GM12878 (cell line): ENCODE measurements at regions not wholly inside any gene's neighbourhood (a gene's known extent, or its start where the extent isn't known, plus 50 kb on each side); places are given as distances from the start of the nearest gene placed in this dataset.

Experiments used
- ATAC-seq: fragments of 200-7000 bp; cut with Tn5 transposase; 3 replicates; pipeline ENCODE4 v1.9.1; 2020; ENCODE audit warnings: mild to moderate bottlenecking, moderate library complexity
- BruUV-seq: library from RNA; stranded (reverse); fragments of 400-500 nt; replicated peaks from 2 replicates; lab custom pipeline; 2021; lab: Mats Ljungman, UMichigan
- CTCF ChIA-PET: fragments of 300-600 bp; sonication (Branson Sonifier 250); formaldehyde crosslinking; extraction: SDS; loops from one replicate; lab custom pipeline; 2021; ENCODE audit warnings: inconsistent platforms; lab: Yijun Ruan, JAX
- POLR2A ChIA-PET: fragments of 350-600 bp; formaldehyde crosslinking; extraction: SDS; loops from one replicate; lab custom pipeline; 2021; ENCODE audit warnings: inconsistent platforms; lab: Charles Lee
- RAD21 ChIA-PET: fragments of 300-600 bp; sonication (Branson Sonifier 250); formaldehyde crosslinking; loops from one replicate; lab custom pipeline; 2023; ENCODE audit warnings: antibody characterized with exemption; ENCODE audit not compliant: unreplicated experiment; lab: Charles Lee
- SMC1A ChIA-PET: fragments of 300-600 bp; sonication (Branson Sonifier 250); formaldehyde crosslinking; loops from one replicate; lab custom pipeline; 2023; ENCODE audit not compliant: unreplicated experiment, uncharacterized antibody; lab: Charles Lee
- DNase-seq: peaks from one replicate; pipeline ENCODE4 v3.0.0-alpha.2; 2011; ENCODE audit warnings: low read depth, low spot score
- FAIRE-seq: peaks from 3 replicates; lab custom pipeline; 2011; peaks lifted over from hg19 to GRCh38; lab: Jason Lieb, UNC
- H2AFZ ChIP-seq: 2 replicates; pipeline ENCODE4 v1.6.0; 2011; ENCODE audit warnings: low read depth, low read length, control low read depth; ENCODE audit not compliant: control insufficient read depth
- H3K27ac ChIP-seq: 2 replicates; pipeline ENCODE4 v1.5.1; 2011; ENCODE audit warnings: control low read depth; ENCODE audit not compliant: control insufficient read depth, insufficient read depth
- H3K27me3 ChIP-seq, 2 experiments: replicated peaks in 1 of 2; 2 replicates each; pipeline versions ENCODE4 v1.6.0 to v1.6.1; 2011; ENCODE audit warnings: low read length in 1 of 2; ENCODE audit not compliant: control insufficient read depth in 2 of 2, insufficient read depth in 2 of 2
- H3K36me3 ChIP-seq, 2 experiments: 2 replicates each; pipeline ENCODE4 v1.5.1; 2011; ENCODE audit warnings: low read length in 1 of 2; ENCODE audit not compliant: control insufficient read depth in 2 of 2, insufficient read depth in 2 of 2
- H3K4me1 ChIP-seq: 2 replicates; pipeline ENCODE4 v1.6.1; 2011; ENCODE audit warnings: mild to moderate bottlenecking, low read length, moderate library complexity, mixed read lengths; ENCODE audit not compliant: control insufficient read depth, insufficient read depth
- H3K4me2 ChIP-seq: 2 replicates; pipeline ENCODE4 v1.6.0; 2011; ENCODE audit warnings: control low read depth; ENCODE audit not compliant: control insufficient read depth, insufficient read depth
- H3K4me3 ChIP-seq: fragments of 200-600 bp; sonication (generic); 2 replicates; pipeline ENCODE4 v1.5.1; 2016
- H3K79me2 ChIP-seq: 2 replicates; pipeline ENCODE4 v1.6.0; 2011; ENCODE audit warnings: low read length; ENCODE audit not compliant: control insufficient read depth, insufficient read depth
- H3K9ac ChIP-seq: 2 replicates; pipeline ENCODE4 v1.8.0; 2011; ENCODE audit warnings: low read length, control low read depth, mixed read lengths; ENCODE audit not compliant: control insufficient read depth, insufficient read depth
- H3K9me3 ChIP-seq: replicated peaks from 3 replicates; pipeline ENCODE4 v1.5.1; 2011; ENCODE audit warnings: mild to moderate bottlenecking, low read length; ENCODE audit not compliant: control insufficient read depth, insufficient read depth
- H4K20me1 ChIP-seq: 2 replicates; pipeline ENCODE4 v1.6.0; 2011; ENCODE audit not compliant: control insufficient read depth, insufficient read depth
- BCL11A ChIP-seq: IDR thresholded peaks from 2 replicates; pipeline ENCODE4 v1.6.1; 2011; ENCODE audit warnings: low read depth, low read length
- CHD1 ChIP-seq: IDR thresholded peaks from 2 replicates; pipeline ENCODE4 v1.6.1; 2012; ENCODE audit warnings: low read depth, low read length, improper control_type of control experiment
- EZH2 ChIP-seq: IDR thresholded peaks from 2 replicates; pipeline ENCODE4 v1.6.1; 2012; ENCODE audit warnings: low read depth, mild to moderate bottlenecking, control low read depth, inconsistent platforms, low read length, borderline replicate concordance; ENCODE audit not compliant: control insufficient read depth
- HDGF ChIP-seq: fragments of 450-650 bp; IDR thresholded peaks from 2 replicates; pipeline ENCODE4 v1.6.1; 2016; ENCODE audit warnings: antibody characterized with exemption
- IKZF1 ChIP-seq: fragments of 450-650 bp; conservative IDR thresholded peaks from 2 replicates; pipeline ENCODE4 v1.6.1; 2017; ENCODE audit warnings: antibody characterized with exemption, mild to moderate bottlenecking
- NFYB ChIP-seq: IDR thresholded peaks from 2 replicates; pipeline ENCODE4 v1.6.1; 2011; ENCODE audit warnings: low read depth, mild to moderate bottlenecking, low read length, improper control_type of control experiment, moderate library complexity; ENCODE audit not compliant: insufficient read depth
- NR2C2 ChIP-seq: IDR thresholded peaks from 2 replicates; pipeline ENCODE4 v1.6.1; 2011; ENCODE audit warnings: borderline replicate concordance, low read depth; ENCODE audit not compliant: control insufficient read depth, insufficient read length
- POU2F2 ChIP-seq: IDR thresholded peaks from 3 replicates; pipeline ENCODE4 v1.6.1; 2011; ENCODE audit warnings: low read depth, mild to moderate bottlenecking, low read length, borderline replicate concordance
- RUNX3 ChIP-seq: IDR thresholded peaks from 2 replicates; pipeline ENCODE4 v1.6.1; 2012; ENCODE audit warnings: low read length, inconsistent platforms
- SPI1 ChIP-seq: IDR thresholded peaks from 2 replicates; pipeline ENCODE4 v1.6.1; 2011; ENCODE audit warnings: low read depth, mild to moderate bottlenecking, low read length, moderate library complexity, borderline replicate concordance; ENCODE audit not compliant: insufficient read depth
- TCF12 ChIP-seq: IDR thresholded peaks from 2 replicates; pipeline ENCODE4 v1.6.1; 2011; ENCODE audit warnings: low read depth, mild to moderate bottlenecking, low read length
- WGBS: methylation state at CpG from one replicate; pipeline ENCODE4 v1.1.6; 2016; ENCODE audit warnings: low lambda C conversion rate; ENCODE audit not compliant: insufficient replicate concordance, insufficient coverage; ENCODE audit errors: missing lambda C conversion rate; 5-methylcytosine and 5-hydroxymethylcytosine counted together
- in situ Hi-C: fragments of 300-500 bp; cut with MboI; formaldehyde crosslinking; loops from 9 replicates; pipeline ENCODE4 v1.14.3; 2018; ENCODE audit warnings: mixed read lengths
- intact Hi-C: fragments of 100-400 bp; cut with micrococcal nuclease; formaldehyde crosslinking; loops from one replicate; pipeline ENCODE4 v1.14.2; 2022; ENCODE audit not compliant: unreplicated experiment

GRCh38 chr3:40913641-40914040, 285.7 kb upstream of the CTNNB1 start:
- H2AFZ ChIP-seq: no peak overlapping the region
- no peaks in the 10 kb centered on the region for H3K79me2 ChIP-seq
- H3K4me3 ChIP-seq: no peak overlapping the region
- BruUV-seq: no TSS peak
- H3K27me3 ChIP-seq: no peaks in the 10 kb centered on the region
- CTCF ChIA-PET: interaction anchor here (1.5 kb wide), 1 partner anchor 16 kb away, joined by 3 read pairs; no protein-coding TSS in a partner anchor
- no peak overlapping the region for H3K9ac ChIP-seq
- SMC1A ChIA-PET: interaction anchor here (0.6 to 1.7 kb wide), 3 partner anchors 12 to 134 kb away, joined by 3 to 4 read pairs (median 3); no protein-coding TSS in a partner anchor
- WGBS: 14% methylated on average over 2 of the region's 2 CpGs
- no peak overlapping the region for H3K4me2 ChIP-seq
- intact Hi-C loops: no loop called here
- peak; percentile 35 for ATAC-seq
- H4K20me1 ChIP-seq: no peaks in the 10 kb centered on the region
- no peak for FAIRE-seq
- DNase-seq: no peak
- H3K36me3 ChIP-seq: no peaks in the 10 kb centered on the region
- RAD21 ChIA-PET: no interaction called here
- no peak overlapping the region for H3K27ac ChIP-seq
- no peaks in the 10 kb centered on the region for H3K9me3 ChIP-seq
- POLR2A ChIA-PET: no interaction called here
- TF ChIP-seq RUNX3: no peak
- TF ChIP-seq BCL11A: no peak
- no peak for TF ChIP-seq HDGF
- in situ Hi-C loops: no loop called here
- H3K4me1 ChIP-seq: no peaks in the 10 kb centered on the region

GRCh38 chr3:40914475-40914874, 284.8 kb upstream of the CTNNB1 start:
- no peak for FAIRE-seq
- H4K20me1 ChIP-seq: no peaks in the 10 kb centered on the region
- SMC1A ChIA-PET: interaction anchor here (1.7 kb wide), 1 partner anchor 58 kb away, joined by 4 read pairs; no protein-coding TSS in a partner anchor

More at GRCh38 chr3:40914475-40914874, 284.8 kb upstream of the CTNNB1 start:
- Histone ChIP-seq H3K27ac (no peak overlapping the region), H3K9me3 (no peaks in the 10 kb centered on the region), H3K4me1 (no peaks in the 10 kb centered on the region), H3K9ac (no peak overlapping the region), H3K27me3 (no peaks in the 10 kb centered on the region), H3K4me3 (no peak overlapping the region), H3K79me2 (no peaks in the 10 kb centered on the region), H3K4me2 (no peak overlapping the region), H3K36me3 (no peaks in the 10 kb centered on the region), H2AFZ (no peak overlapping the region)
- ChIA-PET CTCF (no interaction called here), RAD21 (no interaction called here), POLR2A (no interaction called here)
- peak; percentile 50 for ATAC-seq
- intact Hi-C loops (no loop called here), in situ Hi-C loops (no loop called here)
- 0% methylated on average over 2 of the region's 2 CpGs for WGBS
- BruUV-seq: no TSS peak
- no peak for TF ChIP-seq POU2F2
- TF ChIP-seq NR2C2: no peak
- TF ChIP-seq EZH2: no peak
- TF ChIP-seq TCF12: no peak
- no peak for TF ChIP-seq NFYB
- TF ChIP-seq SPI1: no peak
- 0 out of 2 replicates have a peak, but pooled peaks have one; percentile 21 for TF ChIP-seq IKZF1
- no peak for TF ChIP-seq CHD1
- DNase-seq: no peak
